RWPE1 (cell line): ENCODE measurements at regions not wholly inside any gene's neighbourhood (a gene's known extent, or its start where the extent isn't known, plus 50 kb on each side); places are given as distances from the start of the nearest gene placed in this dataset.
A peak's percentile ranks its signal among the peaks of the same experiment; 100 is the strongest.

Experiments used
- CTCF ChIA-PET: fragments of 350-600 bp; sonication (Branson Sonifier 250); formaldehyde crosslinking; extraction: SDS; loops from one replicate; lab custom pipeline; 2021; lab: Yijun Ruan, JAX
- POLR2A ChIA-PET: fragments of 400-600 bp; formaldehyde crosslinking; extraction: SDS; loops from one replicate; lab custom pipeline; 2020; ENCODE audit warnings: antibody characterized with exemption; ENCODE audit not compliant: low non-redundant PET; lab: Yijun Ruan, JAX
- DNase-seq: peaks from one replicate; pipeline ENCODE4 v3.0.0; 2012; ENCODE audit warnings: low spot score
- H3K27ac ChIP-seq: fragments of 450-650 bp; 2 replicates; pipeline ENCODE4 v1.5.1; 2017
- CTCF ChIP-seq: fragments of 450-650 bp; conservative IDR thresholded peaks from 2 replicates; pipeline ENCODE4 v1.5.1; 2017; ENCODE audit warnings: low read depth, mild to moderate bottlenecking

GRCh38 chr1:87833166-87833565 lies 504.5 kb downstream of the LMO4 start:
- no peak overlapping the region for H3K27ac ChIP-seq
- no peak for DNase-seq
- ChIA-PET POLR2A (no interaction called here), CTCF (no interaction called here)
- no peak for TF ChIP-seq CTCF

DNA sequence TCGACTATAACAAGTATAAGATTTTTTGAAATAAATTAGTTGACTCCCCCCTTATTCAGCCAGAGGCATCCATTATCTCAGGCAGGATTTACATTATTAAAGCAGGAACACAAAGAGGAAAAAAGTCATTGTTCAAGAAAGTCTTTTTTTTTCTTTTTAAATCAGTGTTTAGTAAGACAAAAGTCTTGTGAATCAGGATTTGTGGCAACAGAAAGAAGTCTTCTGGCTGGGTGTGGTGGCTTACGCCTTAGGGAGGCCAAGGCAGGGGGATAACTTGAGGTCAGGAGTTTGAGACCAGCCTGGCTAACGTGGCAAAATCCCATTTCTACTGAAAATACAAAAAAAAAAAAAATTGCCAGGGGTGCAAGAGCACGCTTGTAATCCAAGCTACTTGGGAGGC lies 505.5 kb downstream of the LMO4 start:
- ChIA-PET CTCF (no interaction called here), POLR2A (no interaction called here)
- no peak overlapping the region for H3K27ac ChIP-seq
- DNase-seq = no peak
- no peak for TF ChIP-seq CTCF

DNA sequence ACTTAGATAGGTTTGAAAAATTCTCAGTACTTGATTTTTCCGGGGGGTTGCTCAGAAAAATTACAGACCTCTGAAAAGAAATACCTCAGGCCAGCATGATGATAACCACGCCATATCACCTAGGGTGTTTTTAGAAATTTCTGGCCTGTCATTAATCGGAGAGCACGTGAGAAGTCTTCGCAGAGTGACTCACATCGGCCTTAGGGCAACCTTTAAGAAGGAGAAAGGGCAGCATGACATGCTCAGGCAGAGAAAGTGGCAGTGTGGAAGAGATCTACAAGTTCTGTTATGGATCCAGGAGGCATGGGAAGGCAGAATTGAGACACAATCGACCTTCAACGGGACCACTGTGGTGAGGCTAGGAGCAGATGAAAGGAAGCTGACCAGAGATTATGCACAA lies 506.3 kb downstream of the LMO4 start:
- ChIA-PET CTCF (interaction anchor here (0.6 kb wide), 1 partner anchor 1968 kb away, joined by 3 read pairs; no protein-coding TSS in a partner anchor), POLR2A (no interaction called here)
- no peak for TF ChIP-seq CTCF
- H3K27ac ChIP-seq = no peak overlapping the region
- DNase-seq = peak; percentile 30

- no peak overlapping the region for H3K27ac ChIP-seq
- CTCF ChIA-PET = no interaction called here
- DNase-seq = no peak
- no peak for TF ChIP-seq CTCF
- POLR2A ChIA-PET = no interaction called here
Observed at GRCh38 chr1:87840767-87841166, 512.1 kb downstream of the LMO4 start.

DNA sequence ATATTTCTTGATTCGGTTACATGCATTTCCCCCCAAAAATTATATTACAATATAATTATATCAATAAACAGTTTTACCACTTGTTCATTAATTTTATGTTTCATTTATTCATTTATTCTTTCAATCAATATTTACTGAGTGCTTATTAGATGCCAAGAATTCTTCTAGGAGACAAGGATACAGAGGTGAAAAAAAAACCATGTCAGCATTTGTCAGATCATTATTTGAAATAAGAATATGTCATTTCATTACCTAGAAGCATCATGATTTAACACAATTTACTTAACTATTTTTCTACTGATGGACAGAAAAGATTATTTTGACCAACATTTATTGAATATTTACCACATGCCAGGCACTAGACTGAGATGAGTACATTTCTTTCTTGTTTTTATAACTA lies 512.7 kb downstream of the LMO4 start:
- H3K27ac ChIP-seq = no peak overlapping the region
- ChIA-PET CTCF (no interaction called here), POLR2A (interaction anchor here (0.6 kb wide), 1 partner anchor 252 kb away, joined by 3 read pairs; no protein-coding TSS in a partner anchor)
- TF ChIP-seq CTCF = no peak
- DNase-seq = no peak

- ChIA-PET POLR2A (no interaction called here), CTCF (no interaction called here)
- TF ChIP-seq CTCF = no peak
- no peak for DNase-seq
- H3K27ac ChIP-seq = no peak overlapping the region
Observed at GRCh38 chr1:87842156-87842555, 513.5 kb downstream of the LMO4 start.
